ENCODE measurements at regions not wholly inside any gene's neighbourhood (a gene's known extent, or its start where the extent isn't known, plus 50 kb on each side); places are given as distances from the start of the nearest gene placed in this dataset.

GRCh38 chr3:150152567-150152966, 181.9 kb upstream of the PFN2 start:
- H3K27me3 Mint-ChIP-seq: peaks cover 33% of the 10 kb centered on the region
- no peak for TF ChIP-seq CTCF (IDR thresholded peaks at IDR 0.05)
- no peak overlapping the region for H3K4me3 Mint-ChIP-seq
- H3K9me3 ChIP-seq (ENCODE audit: control insufficient read depth in 1 of 2, insufficient read depth in 1 of 2, low read length in 2 of 2): no peaks in the 10 kb centered on the region
- CTCF ChIA-PET: no interaction called here
- H3K27ac ChIP-seq (ENCODE audit: low read depth in 1 of 2, low read length in 2 of 2): no peak overlapping the region
- H3K4me3 ChIP-seq (ENCODE audit: low read length): no peak overlapping the region
- POLR2A ChIA-PET: no interaction called here
- H3K27ac Mint-ChIP-seq: no peak overlapping the region
- no peak for ATAC-seq (ENCODE audit: poor library complexity)
- H3K27me3 ChIP-seq (ENCODE audit: control insufficient read depth in 1 of 2, insufficient read depth in 2 of 2, low read length in 2 of 2): peaks cover 3 to 6% of the 10 kb centered on the region in 2 experiments
- H3K4me1 ChIP-seq (ENCODE audit: insufficient read depth, low read length): no peaks in the 10 kb centered on the region
- H3K36me3 Mint-ChIP-seq (ENCODE audit: low read depth): no peaks in the 10 kb centered on the region
- H3K4me1 Mint-ChIP-seq (ENCODE audit: low read depth): no peaks in the 10 kb centered on the region
- H3K9me3 Mint-ChIP-seq: no peaks in the 10 kb centered on the region
- intact Hi-C loops (cut with DNase I, micrococcal nuclease): no loop called here
- DNase-seq: no peak
- no peaks in the 10 kb centered on the region for H3K36me3 ChIP-seq (ENCODE audit: insufficient read depth, low read length)

GRCh38 chr3:150150633-150151032, 179.9 kb upstream of the PFN2 start:
- no peaks in the 10 kb centered on the region for H3K9me3 ChIP-seq (ENCODE audit: control insufficient read depth in 1 of 2, insufficient read depth in 1 of 2, low read length in 2 of 2)
- ChIA-PET POLR2A (no interaction called here), CTCF (no interaction called here)
- H3K36me3 ChIP-seq (ENCODE audit: insufficient read depth, low read length): no peaks in the 10 kb centered on the region
- H3K9me3 Mint-ChIP-seq: no peaks in the 10 kb centered on the region
- TF ChIP-seq CTCF (IDR thresholded peaks at IDR 0.05): no peak
- no peak overlapping the region for H3K4me3 ChIP-seq (ENCODE audit: low read length)
- no peak overlapping the region for H3K4me3 Mint-ChIP-seq
- DNase-seq (no peak), ATAC-seq (ENCODE audit: poor library complexity) (no peak)
- H3K27me3 Mint-ChIP-seq: peaks cover 33% of the 10 kb centered on the region
- peaks cover 3 to 6% of the 10 kb centered on the region in 2 experiments for H3K27me3 ChIP-seq (ENCODE audit: control insufficient read depth in 1 of 2, insufficient read depth in 2 of 2, low read length in 2 of 2)
- H3K4me1 Mint-ChIP-seq (ENCODE audit: low read depth): no peaks in the 10 kb centered on the region
- no peak overlapping the region for H3K27ac Mint-ChIP-seq
- H3K4me1 ChIP-seq (ENCODE audit: insufficient read depth, low read length): no peaks in the 10 kb centered on the region
- intact Hi-C loops (cut with DNase I, micrococcal nuclease): no loop called here
- H3K27ac ChIP-seq (ENCODE audit: low read depth in 1 of 2, low read length in 2 of 2): no peak overlapping the region
- no peaks in the 10 kb centered on the region for H3K36me3 Mint-ChIP-seq (ENCODE audit: low read depth)

GRCh38 chr3:150149651-150150051, 179.0 kb upstream of the PFN2 start:
- intact Hi-C loops (cut with DNase I, micrococcal nuclease): no loop called here
- DNase-seq: no peak
- POLR2A ChIA-PET: no interaction called here
- no peaks in the 10 kb centered on the region for H3K4me1 Mint-ChIP-seq (ENCODE audit: low read depth)
- no peaks in the 10 kb centered on the region for H3K9me3 Mint-ChIP-seq
- H3K4me3 Mint-ChIP-seq: no peak overlapping the region
- Histone ChIP-seq H3K27ac (ENCODE audit: low read depth in 1 of 2, low read length in 2 of 2) (no peak overlapping the region), H3K9me3 (ENCODE audit: control insufficient read depth in 1 of 2, insufficient read depth in 1 of 2, low read length in 2 of 2) (no peaks in the 10 kb centered on the region), H3K4me3 (ENCODE audit: low read length) (no peak overlapping the region), H3K27me3 (ENCODE audit: control insufficient read depth in 1 of 2, insufficient read depth in 2 of 2, low read length in 2 of 2) (peaks cover 3 to 6% of the 10 kb centered on the region in 2 experiments), H3K4me1 (ENCODE audit: insufficient read depth, low read length) (no peaks in the 10 kb centered on the region), H3K36me3 (ENCODE audit: insufficient read depth, low read length) (no peaks in the 10 kb centered on the region)
- H3K27ac Mint-ChIP-seq: no peak overlapping the region
- TF ChIP-seq CTCF (IDR thresholded peaks at IDR 0.05): no peak
- ATAC-seq (ENCODE audit: poor library complexity): no peak
- CTCF ChIA-PET: no interaction called here
- H3K36me3 Mint-ChIP-seq (ENCODE audit: low read depth): no peaks in the 10 kb centered on the region
- H3K27me3 Mint-ChIP-seq: peaks cover 29% of the 10 kb centered on the region
